ENCODE measurements at regions not wholly inside any gene's neighbourhood (a gene's known extent, or its start where the extent isn't known, plus 50 kb on each side); places are given as distances from the start of the nearest gene placed in this dataset.

DNA sequence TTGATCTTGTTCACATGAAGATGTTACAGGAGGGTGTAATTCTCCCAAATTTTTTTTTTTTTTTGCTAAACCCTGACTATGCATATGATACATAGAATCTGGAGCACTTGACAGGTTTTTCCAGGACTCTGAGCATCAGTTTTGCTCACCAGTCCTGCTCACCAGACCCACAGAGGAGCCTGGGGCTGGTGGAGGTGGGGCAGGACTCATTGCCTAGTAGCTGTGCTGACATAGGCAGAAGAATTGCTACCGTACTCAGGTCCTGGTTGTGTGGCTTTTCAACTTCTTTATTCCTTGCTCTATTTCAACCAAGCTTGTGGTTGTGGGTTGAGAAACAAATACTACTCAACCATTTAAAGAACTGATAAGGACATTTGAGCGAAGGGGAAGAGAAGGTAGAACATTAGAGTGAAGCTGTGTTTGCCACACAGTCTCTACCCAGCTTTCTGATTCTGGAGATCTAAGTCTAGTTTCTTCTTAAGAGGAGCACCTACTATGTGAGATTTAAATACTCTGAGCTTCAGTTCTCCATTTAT, 212.4 kb downstream of the UTP18 start:
- 22 to 61% (median 46%) methylated on average over 2 of the region's 2 CpGs for WGBS, 5 donors
- Histone ChIP-seq H3K27ac (no peak overlapping the region), H3K4me1 (no peaks in the 10 kb centered on the region), H3K36me3 (no peaks in the 10 kb centered on the region), H3K4me3 (no peak overlapping the region), H3K27me3 (peaks cover 0 to 17% (median 0%) of the 10 kb centered on the region in 3 donors), H3K9me3 (no peaks in the 10 kb centered on the region)
- TF ChIP-seq POLR2A (IDR thresholded peaks at IDR 0.05) (no peak), EP300 (IDR thresholded peaks at IDR 0.05) (no peak), POLR2AphosphoS5 (IDR thresholded peaks at IDR 0.05) (no peak)
- TF ChIP-seq, protein P1, sequence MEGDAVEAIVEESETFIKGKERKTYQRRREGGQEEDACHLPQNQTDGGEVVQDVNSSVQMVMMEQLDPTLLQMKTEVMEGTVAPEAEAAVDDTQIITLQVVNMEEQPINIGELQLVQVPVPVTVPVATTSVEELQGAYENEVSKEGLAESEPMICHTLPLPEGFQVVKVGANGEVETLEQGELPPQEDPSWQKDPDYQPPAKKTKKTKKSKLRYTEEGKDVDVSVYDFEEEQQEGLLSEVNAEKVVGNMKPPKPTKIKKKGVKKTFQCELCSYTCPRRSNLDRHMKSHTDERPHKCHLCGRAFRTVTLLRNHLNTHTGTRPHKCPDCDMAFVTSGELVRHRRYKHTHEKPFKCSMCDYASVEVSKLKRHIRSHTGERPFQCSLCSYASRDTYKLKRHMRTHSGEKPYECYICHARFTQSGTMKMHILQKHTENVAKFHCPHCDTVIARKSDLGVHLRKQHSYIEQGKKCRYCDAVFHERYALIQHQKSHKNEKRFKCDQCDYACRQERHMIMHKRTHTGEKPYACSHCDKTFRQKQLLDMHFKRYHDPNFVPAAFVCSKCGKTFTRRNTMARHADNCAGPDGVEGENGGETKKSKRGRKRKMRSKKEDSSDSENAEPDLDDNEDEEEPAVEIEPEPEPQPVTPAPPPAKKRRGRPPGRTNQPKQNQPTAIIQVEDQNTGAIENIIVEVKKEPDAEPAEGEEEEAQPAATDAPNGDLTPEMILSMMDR (IDR thresholded peaks at IDR 0.05) = no peak
- no peak for DNase-seq
- intact Hi-C loops (cut with DNase I; ENCODE audit: low total_unique reads) = no loop called here

DNA sequence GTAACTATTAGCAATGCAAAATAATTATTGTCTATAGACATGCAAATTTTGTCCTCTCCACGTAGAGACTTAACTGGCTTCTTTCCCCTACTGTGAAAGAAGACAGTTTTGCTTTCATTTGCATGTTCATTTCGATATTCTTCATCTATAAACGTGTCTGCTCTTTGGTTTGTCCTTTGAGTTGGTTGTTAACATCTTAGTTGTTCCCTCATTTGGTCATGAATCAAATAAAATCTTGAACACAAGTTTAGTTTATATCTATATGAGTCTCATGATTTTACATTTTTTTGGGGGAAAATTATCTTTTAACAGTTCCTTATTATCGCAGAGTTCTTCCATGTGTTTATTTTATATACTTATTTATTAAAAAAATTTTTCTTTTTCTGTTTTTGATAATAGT, 214.4 kb downstream of the UTP18 start:
- Histone ChIP-seq H3K4me1 (no peaks in the 10 kb centered on the region), H3K27ac (no peak overlapping the region), H3K9me3 (no peaks in the 10 kb centered on the region), H3K4me3 (no peak overlapping the region), H3K36me3 (no peaks in the 10 kb centered on the region), H3K27me3 (peaks cover 0 to 13% (median 0%) of the 10 kb centered on the region in 3 donors)
- no peak for DNase-seq
- intact Hi-C loops (cut with DNase I; ENCODE audit: low total_unique reads) = no loop called here
- WGBS, 5 donors = 46 to 66% (median 52%) methylated on average over 4 of the region's 4 CpGs
- no peak for TF ChIP-seq POLR2AphosphoS5 (IDR thresholded peaks at IDR 0.05)
- no peak for TF ChIP-seq POLR2A (IDR thresholded peaks at IDR 0.05)
- TF ChIP-seq, protein P1 (IDR thresholded peaks at IDR 0.05) = no peak
- TF ChIP-seq EP300 (IDR thresholded peaks at IDR 0.05) = no peak

DNA sequence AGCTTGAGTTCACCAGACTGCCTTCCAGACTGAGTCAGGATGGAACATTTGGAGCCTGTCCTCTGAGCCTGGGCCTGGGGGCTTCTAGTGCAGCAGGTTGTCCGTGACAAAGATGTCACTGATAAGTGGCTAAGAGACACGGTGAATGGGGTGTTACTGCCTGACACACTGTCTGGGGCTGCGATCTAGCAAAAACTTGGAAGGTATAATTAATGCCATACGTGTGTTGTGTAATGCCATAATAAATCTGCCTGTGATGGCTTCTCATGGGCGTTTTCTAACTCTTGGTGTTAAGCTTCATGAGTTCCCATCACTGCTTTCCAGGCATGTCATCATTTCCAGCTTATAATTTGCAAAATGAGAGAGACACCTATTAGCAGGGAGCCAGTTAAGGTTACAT, 215.4 kb downstream of the UTP18 start:
- intact Hi-C loops (cut with DNase I; ENCODE audit: low total_unique reads) = no loop called here
- no peak for DNase-seq
- no peaks in the 10 kb centered on the region for H3K36me3 ChIP-seq
- WGBS, 5 donors = 47 to 60% (median 56%) methylated on average over 5 of the region's 5 CpGs
- H3K9me3 ChIP-seq = no peaks in the 10 kb centered on the region
- TF ChIP-seq, protein P1 (IDR thresholded peaks at IDR 0.05) = no peak
- H3K4me3 ChIP-seq = no peak overlapping the region
- H3K27me3 ChIP-seq = peaks cover 0 to 13% (median 0%) of the 10 kb centered on the region in 3 donors
- no peak overlapping the region for H3K27ac ChIP-seq
- no peaks in the 10 kb centered on the region for H3K4me1 ChIP-seq

DNA sequence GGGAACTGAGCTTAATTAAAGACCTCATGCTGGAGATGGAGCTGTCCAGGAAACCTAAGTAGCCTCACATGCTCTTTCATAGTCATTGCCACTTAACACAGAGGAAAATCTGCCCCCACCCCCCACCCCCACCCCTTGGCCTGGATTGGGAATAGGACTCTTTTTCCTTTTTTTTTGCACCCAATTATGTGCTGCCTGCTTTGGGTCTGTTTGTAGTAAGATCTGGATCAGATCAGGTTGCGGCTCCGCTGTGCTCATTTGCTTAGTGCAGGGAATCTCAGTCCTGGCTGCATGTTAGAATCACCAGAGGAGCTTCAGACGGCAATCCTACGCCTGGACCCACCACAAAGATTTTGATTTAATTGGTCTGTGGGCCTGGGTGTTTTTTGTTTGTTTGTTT, 219.0 kb downstream of the UTP18 start:
- Histone ChIP-seq H3K4me1 (no peaks in the 10 kb centered on the region), H3K36me3 (no peaks in the 10 kb centered on the region), H3K27ac (no peak overlapping the region), H3K27me3 (peaks cover 0 to 13% (median 0%) of the 10 kb centered on the region in 3 donors), H3K9me3 (peaks cover 0 to 12% (median 10%) of the 10 kb centered on the region in 4 donors), H3K4me3 (no peak overlapping the region)
- intact Hi-C loops (cut with DNase I; ENCODE audit: low total_unique reads) = no loop called here
- DNase-seq = no peak
- 60 to 68% (median 64%) methylated on average over 4 of the region's 4 CpGs for WGBS, 5 donors
- TF ChIP-seq POLR2A (IDR thresholded peaks at IDR 0.05) (no peak), POLR2AphosphoS5 (IDR thresholded peaks at IDR 0.05) (no peak), EP300 (IDR thresholded peaks at IDR 0.05) (no peak)
- TF ChIP-seq, protein P1 (IDR thresholded peaks at IDR 0.05) = no peak
